NB4 (cell line): ENCODE measurements at regions not wholly inside any gene's neighbourhood (a gene's known extent, or its start where the extent isn't known, plus 50 kb on each side); places are given as distances from the start of the nearest gene placed in this dataset.

Experiments
- POLR2A ChIP-seq: IDR thresholded peaks from 2 replicates; pipeline ENCODE4 v1.6.1; 2011; ENCODE audit warnings: mild to moderate bottlenecking; ENCODE audit not compliant: insufficient read length; ENCODE audit errors: extremely low read depth
- TF ChIP-seq, protein P1 (sequence below): IDR thresholded peaks from one replicate; pipeline ENCODE4 v1.5.1; 2012; ENCODE audit warnings: low read depth, low read length

DNA sequence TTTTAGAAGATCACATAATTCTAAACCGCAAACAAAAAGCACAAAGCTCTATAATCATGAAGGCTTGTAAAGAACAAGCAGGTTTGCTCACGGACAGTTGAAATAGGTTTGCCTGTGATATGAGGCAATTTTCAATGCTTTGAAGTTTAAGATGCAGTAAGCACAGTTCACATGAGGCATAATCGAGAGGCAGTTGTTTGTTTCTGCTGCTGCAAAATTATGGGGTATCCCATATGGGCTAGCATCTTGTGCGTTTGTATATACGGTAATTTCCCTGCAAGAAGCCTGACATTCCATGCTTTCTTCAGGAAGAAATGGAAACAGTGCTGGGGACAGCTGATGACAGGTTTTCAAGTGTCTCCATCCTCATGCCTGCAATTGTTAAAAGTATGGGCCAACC is 94.6 kb upstream of the MC3R start:
- TF ChIP-seq, protein P1, sequence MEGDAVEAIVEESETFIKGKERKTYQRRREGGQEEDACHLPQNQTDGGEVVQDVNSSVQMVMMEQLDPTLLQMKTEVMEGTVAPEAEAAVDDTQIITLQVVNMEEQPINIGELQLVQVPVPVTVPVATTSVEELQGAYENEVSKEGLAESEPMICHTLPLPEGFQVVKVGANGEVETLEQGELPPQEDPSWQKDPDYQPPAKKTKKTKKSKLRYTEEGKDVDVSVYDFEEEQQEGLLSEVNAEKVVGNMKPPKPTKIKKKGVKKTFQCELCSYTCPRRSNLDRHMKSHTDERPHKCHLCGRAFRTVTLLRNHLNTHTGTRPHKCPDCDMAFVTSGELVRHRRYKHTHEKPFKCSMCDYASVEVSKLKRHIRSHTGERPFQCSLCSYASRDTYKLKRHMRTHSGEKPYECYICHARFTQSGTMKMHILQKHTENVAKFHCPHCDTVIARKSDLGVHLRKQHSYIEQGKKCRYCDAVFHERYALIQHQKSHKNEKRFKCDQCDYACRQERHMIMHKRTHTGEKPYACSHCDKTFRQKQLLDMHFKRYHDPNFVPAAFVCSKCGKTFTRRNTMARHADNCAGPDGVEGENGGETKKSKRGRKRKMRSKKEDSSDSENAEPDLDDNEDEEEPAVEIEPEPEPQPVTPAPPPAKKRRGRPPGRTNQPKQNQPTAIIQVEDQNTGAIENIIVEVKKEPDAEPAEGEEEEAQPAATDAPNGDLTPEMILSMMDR = no peak
- TF ChIP-seq POLR2A = no peak
